Keratinocyte (primary cell): ENCODE measurements at regions not wholly inside any gene's neighbourhood (a gene's known extent, or its start where the extent isn't known, plus 50 kb on each side); places are given as distances from the start of the nearest gene placed in this dataset.

Source experiments
- CTCF ChIP-seq, 3 experiments: IDR thresholded peaks in 1 of 3; conservative IDR thresholded peaks in 1 of 3; optimal IDR thresholded peaks in 1 of 3; 2 replicates in 2 of 3; 3 replicates in 1 of 3; pipeline versions ENCODE3 to v1.5.1; 2011; ENCODE audit warnings: low read length in 3 of 3, mild to moderate bottlenecking in 3 of 3, moderate library complexity in 2 of 3, control low read depth in 1 of 3, inconsistent platforms in 1 of 3; ENCODE audit not compliant: insufficient read depth in 2 of 3; ENCODE audit errors: extremely low read depth in 1 of 3
- EZH2 ChIP-seq: IDR thresholded peaks from one replicate; pipeline ENCODE4 v1.6.1; 2012; ENCODE audit warnings: inconsistent platforms, mild to moderate bottlenecking, low read length, moderate library complexity

GRCh38 chr17:13871261-13871660, 198.0 kb upstream of the COX10 start:
- TF ChIP-seq EZH2 (no peak), CTCF (optimal IDR thresholded peaks at IDR 0.05 in 1 of 3, IDR thresholded peaks at IDR 0.05 in 1 of 3, conservative IDR thresholded peaks at IDR 0.05 in 1 of 3; ENCODE audit: extremely low read depth in 1 of 3, insufficient read depth in 2 of 3, low read length in 3 of 3) (no peak)
